ENCODE measurements at regions not wholly inside any gene's neighbourhood (a gene's known extent, or its start where the extent isn't known, plus 50 kb on each side); places are given as distances from the start of the nearest gene placed in this dataset.
A peak's percentile ranks its signal among the peaks of the same experiment; 100 is the strongest.

DNA sequence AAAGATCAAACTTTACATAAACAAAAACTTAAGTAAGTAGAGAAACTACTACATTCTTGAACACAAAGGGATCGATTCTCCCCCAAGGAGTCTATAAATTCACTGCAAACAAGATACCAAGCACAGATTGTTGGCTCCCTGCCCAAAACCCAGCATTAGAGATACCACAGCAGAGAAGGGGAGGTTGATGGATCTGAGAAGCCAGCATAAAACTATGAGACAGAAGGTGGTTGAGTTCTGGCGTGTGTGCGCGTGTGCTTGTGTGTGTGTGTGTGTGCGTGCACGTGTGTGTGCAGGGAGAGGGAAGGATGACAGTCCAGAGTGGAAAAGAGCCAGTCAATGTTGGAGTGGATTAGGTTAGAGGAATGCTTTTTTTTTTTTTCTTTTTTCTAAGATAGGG is 143.2 kb upstream of the PRR20G start:
- TF ChIP-seq, protein P1, sequence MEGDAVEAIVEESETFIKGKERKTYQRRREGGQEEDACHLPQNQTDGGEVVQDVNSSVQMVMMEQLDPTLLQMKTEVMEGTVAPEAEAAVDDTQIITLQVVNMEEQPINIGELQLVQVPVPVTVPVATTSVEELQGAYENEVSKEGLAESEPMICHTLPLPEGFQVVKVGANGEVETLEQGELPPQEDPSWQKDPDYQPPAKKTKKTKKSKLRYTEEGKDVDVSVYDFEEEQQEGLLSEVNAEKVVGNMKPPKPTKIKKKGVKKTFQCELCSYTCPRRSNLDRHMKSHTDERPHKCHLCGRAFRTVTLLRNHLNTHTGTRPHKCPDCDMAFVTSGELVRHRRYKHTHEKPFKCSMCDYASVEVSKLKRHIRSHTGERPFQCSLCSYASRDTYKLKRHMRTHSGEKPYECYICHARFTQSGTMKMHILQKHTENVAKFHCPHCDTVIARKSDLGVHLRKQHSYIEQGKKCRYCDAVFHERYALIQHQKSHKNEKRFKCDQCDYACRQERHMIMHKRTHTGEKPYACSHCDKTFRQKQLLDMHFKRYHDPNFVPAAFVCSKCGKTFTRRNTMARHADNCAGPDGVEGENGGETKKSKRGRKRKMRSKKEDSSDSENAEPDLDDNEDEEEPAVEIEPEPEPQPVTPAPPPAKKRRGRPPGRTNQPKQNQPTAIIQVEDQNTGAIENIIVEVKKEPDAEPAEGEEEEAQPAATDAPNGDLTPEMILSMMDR (conservative IDR thresholded peaks at IDR 0.05), result no peak
- DNase-seq (ENCODE audit: extremely low spot score, unreplicated experiment), result peak; percentile 42

DNA sequence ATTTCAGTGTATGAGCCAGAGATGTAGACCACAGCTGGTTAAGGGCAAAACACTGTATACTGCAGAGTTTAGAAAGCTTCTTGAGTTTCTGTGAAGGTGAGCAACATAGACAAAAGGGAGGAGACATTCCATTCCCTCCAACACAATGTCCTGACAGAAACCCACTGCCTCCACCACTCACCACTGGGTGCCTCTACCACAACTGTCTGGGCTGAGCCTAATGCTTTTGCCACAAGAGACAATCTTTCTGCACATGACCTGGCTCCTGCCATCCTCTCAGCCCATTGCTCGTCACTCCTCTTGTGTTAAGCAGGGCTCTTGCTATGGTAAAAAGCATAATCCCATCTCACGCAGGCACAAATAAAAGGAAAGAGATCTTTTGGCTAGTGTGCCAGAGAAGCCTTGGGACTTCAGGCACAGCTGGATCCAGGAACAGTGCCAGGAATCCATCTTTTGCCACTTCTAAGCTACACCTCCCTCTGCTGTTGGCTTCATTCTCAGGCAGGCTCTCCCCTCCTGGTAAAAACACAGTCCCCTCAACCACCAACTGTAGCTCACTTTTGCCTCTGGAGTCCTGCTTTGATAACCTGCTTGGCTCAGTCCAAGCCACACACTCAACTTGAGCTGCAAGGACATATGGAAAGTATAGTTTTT is 140.6 kb upstream of the PRR20G start:
- H3K27me3 Mint-ChIP-seq, result peaks cover 58% of the 10 kb centered on the region
- no peaks in the 10 kb centered on the region for H3K9me3 Mint-ChIP-seq
- TF ChIP-seq, protein P1 (conservative IDR thresholded peaks at IDR 0.05), result peak; percentile 14
- H3K4me3 Mint-ChIP-seq, result no peak overlapping the region
- DNase-seq (ENCODE audit: extremely low spot score, unreplicated experiment), result peak; percentile 22
- H3K27ac Mint-ChIP-seq, result no peak overlapping the region
- H3K36me3 Mint-ChIP-seq, result no peaks in the 10 kb centered on the region
- peaks cover 24% of the 10 kb centered on the region for H3K4me1 Mint-ChIP-seq (ENCODE audit: unreplicated experiment)

More for the DNA sequence above, 143.2 kb upstream of the PRR20G start:
- Mint-ChIP-seq H3K4me1 (ENCODE audit: unreplicated experiment) (peaks cover 17% of the 10 kb centered on the region), H3K27ac (no peak overlapping the region), H3K9me3 (no peaks in the 10 kb centered on the region), H3K36me3 (no peaks in the 10 kb centered on the region), H3K4me3 (peak overlapping the region; percentile 1), H3K27me3 (peaks cover 40% of the 10 kb centered on the region)

DNA sequence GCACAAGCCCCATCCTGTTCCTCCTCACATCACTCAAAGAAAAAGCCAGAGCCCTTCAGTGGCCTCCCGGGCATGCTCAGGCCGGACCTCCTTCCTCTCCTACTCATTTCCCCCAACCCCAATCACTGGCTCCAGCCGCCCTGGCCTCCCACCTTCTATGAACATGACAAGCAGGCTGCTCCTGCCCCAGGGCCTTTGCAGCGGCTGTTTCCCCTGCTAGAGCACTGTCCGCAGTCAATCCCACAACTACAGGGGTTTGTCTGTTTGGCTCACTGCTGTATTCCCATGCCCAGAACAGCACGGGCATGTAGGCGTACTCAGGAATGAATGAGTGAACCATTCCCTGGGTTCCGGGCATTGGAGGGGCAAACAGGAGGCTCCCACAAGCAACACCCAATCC is 139.8 kb upstream of the PRR20G start:
- Mint-ChIP-seq H3K27ac (peak overlapping the region; percentile 7), H3K36me3 (no peaks in the 10 kb centered on the region), H3K9me3 (no peaks in the 10 kb centered on the region), H3K4me3 (peak overlapping the region; percentile 30), H3K27me3 (peaks cover 61% of the 10 kb centered on the region), H3K4me1 (ENCODE audit: unreplicated experiment) (peaks cover 24% of the 10 kb centered on the region)
- TF ChIP-seq, protein P1 (conservative IDR thresholded peaks at IDR 0.05), result no peak
- DNase-seq (ENCODE audit: extremely low spot score, unreplicated experiment), result no peak

DNA sequence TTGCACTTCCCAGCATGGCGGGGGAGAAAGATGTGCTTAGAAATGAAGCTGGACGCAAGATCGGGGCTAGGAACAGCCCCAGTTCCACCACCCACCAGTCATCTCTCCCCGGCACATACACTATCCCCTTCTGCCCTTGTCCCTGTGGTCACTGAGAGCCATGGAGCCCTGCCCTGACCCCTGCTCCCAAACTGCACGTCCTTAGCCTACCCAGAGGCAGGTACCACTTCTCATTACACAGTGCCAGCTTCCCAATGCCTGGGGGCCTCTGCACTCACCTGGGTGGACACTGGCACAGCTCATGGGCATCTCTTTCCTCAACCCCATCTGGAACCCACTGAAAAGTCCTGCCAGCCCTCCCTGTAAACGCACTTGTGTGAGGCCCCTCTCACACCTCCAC is 139.3 kb upstream of the PRR20G start:
- Mint-ChIP-seq H3K36me3 (no peaks in the 10 kb centered on the region), H3K4me3 (peak overlapping the region; percentile 34), H3K27me3 (peaks cover 57% of the 10 kb centered on the region), H3K9me3 (no peaks in the 10 kb centered on the region), H3K27ac (peak overlapping the region; percentile 7), H3K4me1 (ENCODE audit: unreplicated experiment) (peaks cover 24% of the 10 kb centered on the region)
- TF ChIP-seq, protein P1 (conservative IDR thresholded peaks at IDR 0.05), result no peak
- peak; percentile 60 for DNase-seq (ENCODE audit: extremely low spot score, unreplicated experiment)

DNA sequence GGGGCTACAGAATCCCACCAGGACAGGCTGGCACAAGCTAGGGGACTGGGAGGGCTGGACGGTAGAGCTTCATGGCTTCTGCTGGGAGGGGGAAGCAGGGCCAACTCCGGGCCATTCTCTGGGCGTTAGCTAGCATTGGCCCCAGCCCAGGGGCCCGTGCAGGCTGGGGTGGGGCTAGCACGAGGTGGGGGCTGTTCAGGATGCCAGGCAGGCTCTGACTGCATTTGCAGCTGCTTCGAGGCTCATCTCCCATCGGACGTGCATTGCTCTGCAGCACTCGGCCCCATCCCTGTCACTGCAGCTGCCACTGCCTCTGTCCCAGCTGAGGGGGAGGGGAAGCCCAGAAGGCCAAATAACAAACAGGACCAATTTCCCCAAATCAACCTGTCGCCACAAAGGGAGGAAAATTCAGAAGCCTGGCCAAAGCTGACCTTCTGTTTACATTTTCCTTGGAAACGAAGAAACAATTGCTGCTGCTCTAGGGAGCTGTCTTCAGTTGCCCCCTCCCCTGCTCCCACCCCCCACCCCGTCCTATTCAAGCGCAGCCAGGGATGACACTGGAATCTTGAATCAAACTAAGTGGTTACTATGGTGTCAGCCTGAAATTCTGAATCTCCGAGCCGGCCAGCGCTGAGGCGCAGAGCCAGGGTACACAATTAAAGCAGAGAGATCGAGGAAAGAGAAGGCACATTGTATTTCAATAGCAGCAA is 138.8 kb upstream of the PRR20G start:
- H3K36me3 Mint-ChIP-seq, result no peaks in the 10 kb centered on the region
- peak; percentile 66 for DNase-seq (ENCODE audit: extremely low spot score, unreplicated experiment)
- no peaks in the 10 kb centered on the region for H3K9me3 Mint-ChIP-seq
- peaks cover 55% of the 10 kb centered on the region for H3K27me3 Mint-ChIP-seq
- peak overlapping the region; percentile 34 for H3K4me3 Mint-ChIP-seq
- TF ChIP-seq, protein P1 (conservative IDR thresholded peaks at IDR 0.05), result no peak
- H3K4me1 Mint-ChIP-seq (ENCODE audit: unreplicated experiment), result peaks cover 24% of the 10 kb centered on the region
- no peak overlapping the region for H3K27ac Mint-ChIP-seq
